Epithelial cell of proximal tubule (primary cell): ENCODE measurements at regions not wholly inside any gene's neighbourhood (a gene's known extent, or its start where the extent isn't known, plus 50 kb on each side); places are given as distances from the start of the nearest gene placed in this dataset.
"Not testable (repeated sequence)": the region's sequence is repeated elsewhere in the genome, so short reads cannot be mapped to it uniquely, and the experiment has no call there.

Experiments used
- DNase-seq: peaks from one replicate; pipeline ENCODE4 v3.0.0-alpha.2; 2011; ENCODE audit warnings: low read depth
- H3K4me3 ChIP-seq: 2 replicates; pipeline ENCODE4 v1.5.1; 2011; ENCODE audit warnings: low read depth, mild to moderate bottlenecking, low read length
- CTCF ChIP-seq: conservative IDR thresholded peaks from 2 replicates; pipeline ENCODE4 v1.5.1; 2012; ENCODE audit warnings: low read depth, mild to moderate bottlenecking, low read length

GRCh38 chr6:4434655-4435054, 299.3 kb upstream of the ECI2 start:
- no peak for DNase-seq
- no peak for TF ChIP-seq CTCF
- H3K4me3 ChIP-seq = no peak overlapping the region

- TF ChIP-seq CTCF = no peak
- H3K4me3 ChIP-seq = no peak overlapping the region
- no peak for DNase-seq
Measured at GRCh38 chr6:4433199-4433598, 297.8 kb upstream of the ECI2 start.

- no peak for DNase-seq
- no peak for TF ChIP-seq CTCF
- no peak overlapping the region for H3K4me3 ChIP-seq
Measured at GRCh38 chr6:4426968-4427367, 291.6 kb upstream of the ECI2 start.

GRCh38 chr6:4421837-4422236, 286.5 kb upstream of the ECI2 start:
- DNase-seq = no peak
- TF ChIP-seq CTCF = no peak

GRCh38 chr6:4420160-4420865, 284.9 kb upstream of the ECI2 start:
- DNase-seq = no peak
- no peak overlapping the region for H3K4me3 ChIP-seq
- no peak for TF ChIP-seq CTCF

More at GRCh38 chr6:4421837-4422236, 286.5 kb upstream of the ECI2 start:
- H3K4me3 ChIP-seq = no peak overlapping the region

GRCh38 chr6:4415549-4415948, 280.2 kb upstream of the ECI2 start:
- no peak overlapping the region for H3K4me3 ChIP-seq
- no peak for DNase-seq
- no peak for TF ChIP-seq CTCF

- not testable (repeated sequence) for DNase-seq
Measured at GRCh38 chr6:4414078-4414477, 278.7 kb upstream of the ECI2 start.

More at GRCh38 chr6:4414078-4414477, 278.7 kb upstream of the ECI2 start:
- not testable (repeated sequence) for H3K4me3 ChIP-seq
